ENCODE measurements at regions not wholly inside any gene's neighbourhood (a gene's known extent, or its start where the extent isn't known, plus 50 kb on each side); places are given as distances from the start of the nearest gene placed in this dataset.
"Not testable (repeated sequence)": the region's sequence is repeated elsewhere in the genome, so short reads cannot be mapped to it uniquely, and the experiment has no call there.

DNA sequence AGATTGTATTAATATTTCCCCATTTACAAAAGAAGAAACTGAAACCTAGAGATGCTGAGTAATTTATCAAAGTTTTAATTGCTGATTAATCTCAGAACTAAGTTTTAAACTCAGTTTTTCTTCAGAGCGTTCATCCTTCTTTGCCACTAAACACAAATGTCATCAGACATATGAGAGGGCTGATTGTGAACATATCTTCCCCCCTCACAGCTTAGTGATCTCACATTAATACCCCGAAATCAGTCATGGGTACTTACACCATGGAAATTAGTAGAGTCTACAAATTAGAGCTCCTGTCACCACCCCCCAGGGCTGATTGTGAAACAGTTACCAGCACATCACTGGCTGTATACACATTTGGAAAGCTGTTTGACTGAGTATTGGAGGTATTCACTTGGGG lies 189.3 kb upstream of the SGO1 start:
- DNase-seq = no peak

DNA sequence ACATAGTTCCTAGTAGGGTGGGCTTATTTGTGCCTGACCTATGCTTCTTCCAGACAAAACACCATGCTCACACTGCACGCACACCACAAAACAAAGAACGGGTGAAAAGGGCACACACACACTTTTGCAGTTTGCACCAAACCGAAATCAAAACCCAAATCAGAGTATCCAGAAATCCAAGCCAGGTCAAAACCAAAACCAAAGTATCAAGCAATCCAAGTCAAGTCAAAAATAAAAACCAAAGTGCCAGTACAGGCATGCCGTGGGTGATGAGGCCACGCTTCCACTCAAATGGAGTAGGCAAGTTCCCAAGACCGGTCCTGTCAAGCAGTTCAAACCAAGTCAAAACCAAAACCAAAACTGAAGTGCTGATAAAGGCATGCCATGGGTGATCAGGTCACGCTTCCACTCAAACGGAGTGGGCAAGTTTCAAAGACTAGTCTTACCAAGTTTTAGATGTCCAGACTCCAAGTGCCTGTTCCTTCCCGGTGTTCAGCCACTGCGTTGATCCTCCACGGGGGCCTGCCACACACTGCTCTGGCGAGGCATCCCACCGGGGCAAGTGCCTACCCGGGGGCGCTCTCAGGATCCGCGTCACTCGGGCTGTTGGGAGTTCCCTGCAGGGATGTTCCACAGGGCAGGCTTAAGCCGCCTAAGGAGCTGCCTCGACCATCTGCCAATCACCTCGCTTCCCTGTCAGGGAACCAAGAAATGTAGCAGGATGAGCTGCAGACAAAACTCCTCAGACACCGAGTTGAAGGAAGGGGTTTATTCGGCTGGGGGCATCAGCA lies 184.5 kb upstream of the SGO1 start:
- DNase-seq = not testable (repeated sequence)

DNA sequence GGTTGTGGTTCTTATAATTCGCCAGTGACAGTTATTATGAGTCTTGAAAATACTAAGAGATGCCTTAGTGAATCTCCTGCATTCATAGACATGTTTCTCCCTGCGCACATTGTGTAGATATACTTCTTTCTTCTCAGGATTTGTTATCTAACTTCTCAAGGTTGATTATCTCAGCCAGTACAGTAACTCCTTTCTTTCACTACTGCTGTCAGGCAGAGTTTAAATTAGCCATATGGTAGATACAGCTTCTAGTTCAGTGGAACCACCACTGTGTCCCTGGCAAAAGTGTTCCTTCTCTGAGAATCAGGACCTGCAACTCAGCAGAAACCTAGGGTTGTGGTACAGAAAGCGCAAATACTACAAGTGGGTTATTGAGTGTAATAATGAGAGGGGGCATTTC lies 175.0 kb upstream of the SGO1 start:
- DNase-seq = no peak

DNA sequence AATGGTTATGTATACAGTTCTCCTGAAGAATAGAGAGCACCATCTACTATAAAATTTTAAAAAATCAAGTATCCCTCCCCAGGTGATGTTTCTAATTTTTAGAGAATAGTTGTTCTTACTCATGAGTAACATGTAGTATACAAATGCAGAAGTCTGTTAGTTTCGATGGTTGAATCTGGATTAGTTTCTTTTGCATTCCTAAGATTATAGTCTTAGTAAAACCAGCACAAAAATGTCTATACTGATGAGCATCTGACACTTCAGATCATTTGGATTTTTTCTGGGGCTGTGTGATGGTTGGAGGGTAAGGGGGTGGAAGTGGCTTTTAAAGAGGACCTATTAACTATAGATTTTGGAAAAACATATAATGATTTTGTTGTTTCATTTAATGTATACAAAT lies 167.3 kb upstream of the SGO1 start:
- no peak for DNase-seq

DNA sequence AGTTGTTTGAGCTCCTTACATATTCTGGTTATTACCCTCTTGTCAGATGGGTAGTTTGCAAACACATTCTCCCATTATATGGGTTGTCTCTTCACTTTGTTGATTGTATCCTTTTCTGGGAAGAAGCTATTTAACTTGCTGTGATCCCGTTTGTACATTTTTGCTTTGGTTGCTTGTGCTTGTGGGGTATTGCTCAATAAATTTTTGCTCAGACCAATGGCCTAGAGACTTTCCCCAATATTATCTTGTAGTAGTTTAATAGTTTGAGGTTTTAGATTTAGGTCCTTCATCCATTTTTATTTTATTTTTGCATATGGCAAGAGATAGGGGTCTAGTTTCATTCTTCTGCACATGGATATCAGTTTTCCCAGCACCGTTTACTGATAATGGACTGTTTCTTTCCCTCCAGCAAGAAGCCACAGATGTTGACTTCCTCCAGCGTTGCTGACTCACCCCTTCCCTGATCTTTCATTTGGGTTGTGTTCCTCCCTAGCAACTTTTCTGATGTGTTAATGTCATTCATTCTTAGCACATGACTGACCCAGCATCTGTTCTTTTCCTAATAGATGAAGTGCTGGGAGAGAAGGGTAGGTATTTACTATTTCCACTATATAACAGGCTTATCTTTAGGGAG lies 166.7 kb upstream of the SGO1 start:
- no peak for DNase-seq

DNA sequence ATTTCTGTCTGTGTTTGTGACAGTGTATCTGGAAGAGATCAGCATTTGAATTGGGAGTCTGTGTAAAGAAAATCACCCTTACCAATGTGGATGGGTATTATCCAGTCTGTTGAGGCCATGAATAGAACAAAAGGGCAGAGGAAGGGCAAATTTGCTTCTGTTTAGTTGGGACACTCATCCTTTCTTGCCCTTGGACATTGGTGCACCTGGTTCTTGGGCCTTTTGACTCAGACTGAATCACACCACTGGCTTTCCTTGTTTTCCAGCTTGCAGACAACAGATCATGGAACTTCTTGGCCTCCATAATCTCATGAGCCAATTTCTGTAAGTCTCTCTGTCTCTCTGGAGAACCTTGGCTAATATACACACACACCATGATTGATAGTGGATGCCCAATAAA lies 164.4 kb upstream of the SGO1 start:
- DNase-seq = no peak

DNA sequence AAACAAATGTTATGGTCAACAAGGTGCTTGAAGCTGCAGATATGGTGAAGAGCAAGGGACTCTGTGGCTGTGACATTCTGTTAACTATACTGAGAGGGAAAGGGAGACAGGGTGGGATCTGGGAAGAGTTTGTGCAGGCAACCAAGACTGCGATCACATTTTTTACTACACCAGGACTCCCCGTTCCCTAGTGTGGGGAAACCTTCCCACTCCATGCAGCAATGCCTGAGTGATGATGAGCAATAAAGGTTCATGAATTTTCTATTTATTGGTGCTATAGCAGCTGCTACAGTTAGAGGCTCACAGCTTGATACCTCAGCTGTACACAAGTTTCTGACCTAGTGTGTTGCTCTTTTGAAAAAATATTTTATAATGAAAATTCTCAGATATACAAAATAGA lies 160.9 kb upstream of the SGO1 start:
- DNase-seq = no peak

DNA sequence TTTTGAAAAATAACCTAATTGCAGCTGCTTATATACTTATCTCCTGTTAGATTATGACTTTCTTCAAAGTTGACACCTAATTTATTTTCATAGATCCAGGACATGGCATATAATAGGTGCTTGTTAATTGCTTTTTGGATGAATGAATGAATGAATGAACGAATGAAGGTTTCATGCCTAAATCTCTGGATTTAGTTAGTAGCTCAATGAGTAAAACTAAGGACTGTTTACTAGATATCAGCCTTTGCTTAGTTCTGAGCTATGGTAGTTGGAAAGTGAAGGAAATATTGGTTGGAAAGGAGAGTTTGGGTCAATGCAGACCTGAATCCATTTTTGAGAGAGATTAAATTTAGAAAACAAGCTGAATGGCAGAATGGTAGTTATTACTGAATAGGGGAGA lies 160.4 kb upstream of the SGO1 start:
- DNase-seq = no peak

DNA sequence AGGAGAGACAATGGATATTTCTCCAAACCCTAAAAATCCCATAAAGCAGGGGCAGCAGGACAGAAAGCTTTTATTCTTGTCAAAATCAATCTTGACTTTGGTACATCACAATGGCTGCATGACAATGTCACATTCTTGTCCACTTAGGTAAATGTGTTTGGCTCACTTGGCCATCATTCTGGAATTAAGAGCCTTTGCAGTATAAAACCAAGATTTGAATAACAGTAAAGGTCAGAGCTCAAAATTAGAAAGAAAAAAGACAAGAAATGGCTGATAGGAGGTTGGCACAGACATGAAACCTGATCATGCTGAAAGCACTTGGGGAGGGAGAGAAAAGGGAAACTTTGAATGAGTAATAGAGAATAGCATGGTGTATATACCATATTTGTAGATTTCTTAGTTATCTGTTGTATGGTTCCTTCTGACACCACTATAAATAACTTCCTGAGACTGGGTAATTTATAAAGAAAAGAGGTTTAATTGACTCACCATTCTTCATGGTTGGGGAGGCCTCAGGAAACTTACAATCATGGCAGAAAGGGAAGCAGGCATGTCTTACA lies 158.5 kb upstream of the SGO1 start:
- DNase-seq = no peak

DNA sequence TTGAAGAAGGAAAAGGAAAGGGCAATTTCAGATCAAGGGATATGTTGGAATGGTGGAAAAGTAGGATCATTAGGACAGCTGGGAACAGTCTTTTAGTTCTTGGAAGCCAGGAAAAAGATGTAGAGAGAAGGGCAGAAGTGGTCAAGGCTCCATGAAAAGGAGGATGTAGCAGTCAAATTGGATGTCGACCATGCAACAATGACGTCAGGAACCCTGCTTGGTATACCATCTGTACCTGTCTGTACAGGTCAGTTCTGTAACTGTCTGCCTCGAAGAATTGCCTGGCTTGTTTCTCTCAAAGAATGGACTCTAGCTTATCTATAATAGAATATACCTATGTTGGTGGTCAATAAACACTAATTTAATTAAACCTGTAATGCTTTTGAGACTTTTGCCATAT lies 157.8 kb upstream of the SGO1 start:
- no peak for DNase-seq

DNA sequence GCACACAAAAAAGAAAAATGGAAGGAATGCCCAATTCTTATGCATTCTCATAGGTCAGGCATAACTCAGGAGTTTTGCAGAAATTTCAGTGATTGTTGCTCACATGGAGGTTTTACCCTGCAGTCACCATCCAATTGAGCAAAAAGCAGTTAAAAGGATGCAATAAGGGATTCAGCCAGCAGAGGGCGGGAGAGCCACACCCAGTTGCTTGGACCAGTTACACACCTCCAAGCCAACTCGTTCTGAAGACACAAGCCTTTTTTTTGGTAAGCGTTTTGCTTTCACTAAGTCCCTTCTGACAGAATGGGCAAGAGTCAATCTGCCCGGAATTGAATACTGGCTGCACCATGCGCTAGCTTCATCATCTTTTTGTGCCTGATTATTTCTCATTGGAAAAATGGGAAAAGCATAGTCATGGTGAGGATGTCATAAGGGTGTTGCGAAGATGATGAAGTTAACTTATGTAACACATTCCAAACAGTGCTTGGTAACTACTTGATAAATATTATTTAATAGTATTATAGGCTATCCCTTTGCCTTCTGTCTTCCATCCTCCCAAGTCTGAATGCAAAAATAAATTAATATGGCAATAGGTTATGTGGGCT lies 154.4 kb upstream of the SGO1 start:
- peak; percentile 60 for DNase-seq

DNA sequence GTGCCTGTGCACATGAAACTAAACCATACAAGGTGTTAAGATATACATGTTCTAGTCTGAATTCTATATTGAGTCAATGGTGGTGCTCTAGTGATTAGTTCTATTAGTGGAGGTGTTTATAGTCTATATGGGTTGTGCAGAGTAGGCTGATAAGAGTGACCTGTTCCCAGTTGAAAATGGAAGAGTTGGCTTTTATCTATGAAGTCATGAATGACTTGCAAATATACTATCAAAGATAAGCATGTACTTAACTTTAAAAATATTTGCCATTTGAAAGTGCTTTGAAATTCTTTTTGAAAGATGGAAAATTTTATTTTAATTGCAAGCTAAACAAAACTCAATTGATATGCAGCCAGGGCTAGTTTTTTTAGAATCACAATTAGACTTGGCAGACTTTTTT lies 150.6 kb upstream of the SGO1 start:
- DNase-seq = no peak

DNA sequence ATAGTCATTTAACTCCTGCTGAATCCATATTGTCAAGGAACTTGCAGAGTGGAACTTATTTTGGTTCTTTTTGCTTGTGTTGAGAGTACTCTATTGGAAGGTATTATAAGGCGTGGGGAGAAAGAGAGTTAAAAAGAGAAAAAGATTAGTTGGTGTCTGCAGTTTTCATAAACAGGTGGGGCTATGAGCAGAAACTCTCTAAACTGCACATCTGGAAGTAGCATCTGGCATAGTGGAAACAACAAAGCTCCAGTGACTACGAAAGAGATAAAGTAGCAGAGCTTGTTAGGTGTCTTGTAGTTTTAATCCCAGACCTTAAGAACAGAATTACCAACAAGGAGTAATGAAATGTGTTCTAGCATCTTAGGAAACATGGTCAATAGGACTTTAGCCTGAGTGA lies 148.8 kb upstream of the SGO1 start:
- DNase-seq = no peak

DNA sequence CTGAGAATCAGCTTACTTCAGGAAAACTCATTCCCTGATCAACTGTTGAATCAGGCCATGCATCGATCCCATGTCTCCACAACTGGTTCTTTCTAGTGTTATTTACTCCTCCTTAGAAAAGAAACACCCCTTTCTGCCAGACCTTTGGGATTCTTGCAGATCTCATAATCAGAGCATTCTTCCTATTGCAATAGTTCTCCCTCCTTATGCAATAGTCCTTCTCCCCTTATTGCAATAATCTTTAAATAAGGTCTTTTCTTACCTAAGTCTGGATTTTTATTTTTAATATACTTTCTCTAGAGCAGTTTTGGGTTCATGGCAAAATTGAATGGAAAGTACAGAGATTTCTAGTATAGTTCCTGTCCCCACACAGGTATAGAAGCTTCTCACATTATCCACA lies 141.9 kb upstream of the SGO1 start:
- no peak for DNase-seq

DNA sequence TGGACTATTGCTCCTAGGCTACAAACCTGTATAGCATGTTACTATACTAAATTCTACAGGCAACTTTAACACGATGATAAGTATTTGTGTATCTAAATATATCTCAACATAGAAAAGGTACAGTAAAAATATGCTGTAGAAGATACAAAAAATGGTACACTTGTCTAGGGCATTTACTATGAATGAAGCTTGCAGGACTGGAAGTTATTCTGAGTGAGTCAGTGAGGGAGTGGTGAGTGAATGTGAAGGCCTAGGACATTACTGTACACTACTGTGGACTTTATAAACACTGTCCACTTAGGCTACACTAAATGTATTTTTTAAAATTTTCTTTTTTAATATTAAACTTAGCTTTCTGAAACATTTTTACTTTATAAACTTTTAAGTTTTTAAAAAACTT lies 140.5 kb upstream of the SGO1 start:
- no peak for DNase-seq

DNA sequence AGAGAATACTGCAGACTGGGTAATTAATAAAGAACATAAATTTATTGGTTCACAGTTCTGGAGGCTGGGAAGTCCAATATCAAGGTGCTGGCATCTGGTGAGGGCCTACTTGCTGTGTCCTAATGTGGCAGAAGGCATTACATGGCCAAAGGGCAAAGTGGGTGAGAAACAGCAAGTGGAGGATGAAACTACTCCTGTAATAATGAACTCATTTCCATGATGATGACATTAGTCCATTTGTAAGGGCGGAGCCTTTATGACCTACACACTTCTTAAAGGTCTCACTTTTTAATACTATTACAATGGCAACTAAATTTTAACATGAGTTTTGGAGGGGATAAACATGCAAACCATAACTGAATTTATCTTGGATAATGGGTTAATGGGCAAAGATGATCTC lies 139.6 kb upstream of the SGO1 start:
- DNase-seq = no peak

DNA sequence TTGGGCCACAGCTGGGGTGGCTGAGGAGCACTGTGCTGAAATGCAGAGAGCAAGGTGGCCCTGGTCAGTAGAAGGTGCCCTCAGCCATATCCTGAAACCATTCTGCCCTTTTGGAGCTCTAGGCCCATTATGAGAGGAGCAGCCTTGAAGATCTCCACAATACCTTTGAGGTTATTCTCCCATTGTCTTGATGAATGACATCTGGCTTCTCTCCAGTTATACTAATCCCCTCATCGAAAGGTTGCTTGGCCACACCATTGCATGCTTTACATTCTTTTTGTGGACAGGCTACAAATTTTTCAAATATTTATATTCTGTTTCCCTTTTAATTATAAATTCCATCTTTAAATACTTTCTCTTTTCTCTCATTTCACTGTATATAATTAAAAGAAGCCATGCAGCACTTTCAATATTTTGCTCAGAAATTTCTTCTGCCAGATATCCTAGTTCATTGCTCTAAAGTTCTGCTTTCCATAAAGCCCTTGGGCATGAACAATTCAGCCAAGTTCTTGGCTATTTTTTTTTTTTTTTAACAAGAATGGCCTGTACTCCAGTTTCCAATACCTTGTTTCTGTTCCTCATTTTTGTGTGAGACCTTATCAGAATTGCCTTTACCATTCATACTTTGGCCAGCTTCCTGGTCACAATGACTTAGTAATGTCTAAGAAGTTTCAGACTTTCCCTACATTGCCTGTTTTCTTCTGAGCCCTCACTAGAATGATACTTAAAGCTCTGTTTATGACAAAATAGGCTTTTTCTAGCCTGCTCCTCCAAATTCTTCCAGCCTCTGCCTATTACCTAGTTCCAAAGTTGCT lies 138.9 kb upstream of the SGO1 start:
- no peak for DNase-seq

DNA sequence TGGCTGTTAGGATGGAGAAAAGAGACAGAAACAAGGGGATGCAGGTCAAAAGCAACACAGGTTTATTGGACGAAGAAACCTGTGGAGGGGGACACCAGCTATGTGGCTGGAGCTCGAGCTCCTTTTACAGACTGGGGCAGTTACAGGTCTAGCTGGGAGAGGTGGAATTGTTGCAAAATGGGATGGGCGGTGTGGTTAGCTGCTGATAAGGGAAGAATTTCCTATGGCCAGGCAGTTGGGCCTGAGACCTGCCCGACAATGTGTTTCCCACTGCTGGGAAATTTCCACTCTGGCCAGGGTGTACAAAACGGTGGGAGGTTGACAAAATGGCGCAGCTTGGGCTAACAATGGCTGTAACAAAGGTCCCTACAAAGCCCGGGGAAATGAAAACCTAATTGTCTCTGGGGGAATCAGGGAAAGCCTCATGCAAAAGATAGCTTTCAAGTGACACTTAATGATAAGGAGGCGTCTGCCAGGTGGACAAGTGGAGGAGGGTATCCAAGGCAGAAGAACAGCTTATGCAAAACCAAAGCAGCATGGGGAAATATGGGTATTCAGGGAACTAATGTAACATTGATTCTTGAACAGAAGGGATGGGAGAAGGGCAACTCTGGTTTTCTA lies 137.4 kb upstream of the SGO1 start:
- DNase-seq = no peak

DNA sequence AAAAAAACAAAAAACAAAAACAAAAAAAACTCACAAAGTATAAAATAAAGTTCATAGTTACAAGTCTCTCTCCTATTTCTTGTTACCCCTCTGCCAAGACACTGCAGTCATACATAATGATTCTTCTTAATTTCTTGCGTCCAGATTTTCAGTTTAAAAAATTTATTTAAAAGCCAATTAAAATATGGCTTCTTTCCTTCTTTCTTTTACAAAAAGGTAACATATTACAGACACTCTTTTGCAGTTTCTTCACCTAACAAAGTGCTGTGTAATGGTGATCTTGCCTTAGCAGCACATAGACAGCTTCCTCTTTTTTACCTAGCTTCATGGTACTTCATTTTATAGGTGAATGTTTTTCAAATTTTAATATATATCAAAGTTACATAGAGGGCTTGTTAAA lies 136.1 kb upstream of the SGO1 start:
- no peak for DNase-seq

DNA sequence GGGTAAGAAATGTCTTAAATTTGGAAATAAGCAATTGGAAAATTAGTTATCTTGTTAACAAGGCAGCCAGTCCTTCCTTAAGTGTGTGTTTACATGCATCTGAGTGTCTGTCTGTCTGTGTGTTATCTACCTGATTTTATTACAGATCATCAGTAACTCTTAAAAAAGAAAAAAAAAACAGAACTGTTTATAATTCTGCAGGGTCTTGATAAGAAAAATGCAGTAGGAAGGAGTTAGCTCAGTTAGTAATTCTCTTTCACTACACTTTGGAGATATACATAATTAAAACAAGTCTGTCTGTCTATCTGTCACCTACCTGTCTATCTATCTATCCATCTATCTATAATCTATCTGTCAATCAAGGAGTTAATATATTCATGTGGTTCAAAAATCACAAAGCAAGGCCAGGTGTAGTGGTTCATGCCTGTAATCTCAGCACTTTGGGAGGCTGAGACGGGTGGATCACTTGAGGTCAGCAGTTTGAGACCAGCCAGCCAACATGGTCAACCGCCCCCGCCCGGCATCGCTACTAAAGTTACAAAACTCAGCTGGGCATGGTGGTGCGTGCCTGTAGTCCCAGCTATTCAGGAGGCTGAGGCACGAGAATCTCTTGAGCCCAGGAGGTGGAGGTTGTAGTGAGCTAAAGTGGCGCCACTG lies 135.5 kb upstream of the SGO1 start:
- DNase-seq = no peak

DNA sequence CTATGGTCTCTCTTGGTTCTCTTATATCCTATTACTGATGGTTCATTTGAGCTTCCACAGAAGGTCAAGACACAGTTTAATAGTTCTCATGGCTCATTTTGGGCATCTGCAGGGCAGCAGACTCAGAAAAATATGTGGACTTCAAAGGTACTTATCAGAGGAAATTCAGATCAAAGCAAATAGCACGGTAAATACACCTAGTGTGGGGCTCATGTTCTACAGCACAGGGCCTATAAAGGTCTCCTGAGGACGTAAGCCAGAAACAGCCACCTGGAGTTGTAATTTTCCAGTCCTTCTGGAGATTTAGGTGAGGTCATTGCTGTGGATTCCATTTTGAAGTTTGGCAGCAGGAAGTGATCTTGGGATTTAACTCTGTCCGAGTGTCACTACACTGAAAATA lies 134.5 kb upstream of the SGO1 start:
- no peak for DNase-seq

DNA sequence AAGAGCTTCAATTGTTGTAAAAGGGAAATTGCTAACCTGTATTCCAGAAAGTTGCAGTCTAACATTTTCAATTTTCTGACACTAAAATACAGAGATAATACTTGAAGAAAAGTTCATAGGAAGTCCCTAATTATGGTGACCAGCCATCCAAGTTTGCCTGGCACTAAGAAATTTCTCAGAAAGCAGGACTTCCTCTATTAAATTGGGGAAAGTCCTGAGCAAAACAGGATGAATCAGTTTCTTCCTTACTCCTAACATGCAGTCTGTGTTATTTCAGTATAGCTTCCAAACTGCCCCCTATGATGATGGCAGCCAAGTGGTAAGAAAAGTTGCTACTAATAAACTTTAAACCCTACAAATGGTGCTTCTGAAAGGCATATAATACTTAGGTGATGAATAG lies 133.5 kb upstream of the SGO1 start:
- DNase-seq = no peak
